IPS DF 4.7 (cell line): ENCODE measurements at regions not wholly inside any gene's neighbourhood (a gene's known extent, or its start where the extent isn't known, plus 50 kb on each side); places are given as distances from the start of the nearest gene placed in this dataset.

Experiments
- DNase-seq: peaks from one replicate; pipeline ENCODE4 v3.0.0-alpha.2; 2013; ENCODE audit warnings: low spot score; ENCODE audit errors: extremely low read depth

DNA sequence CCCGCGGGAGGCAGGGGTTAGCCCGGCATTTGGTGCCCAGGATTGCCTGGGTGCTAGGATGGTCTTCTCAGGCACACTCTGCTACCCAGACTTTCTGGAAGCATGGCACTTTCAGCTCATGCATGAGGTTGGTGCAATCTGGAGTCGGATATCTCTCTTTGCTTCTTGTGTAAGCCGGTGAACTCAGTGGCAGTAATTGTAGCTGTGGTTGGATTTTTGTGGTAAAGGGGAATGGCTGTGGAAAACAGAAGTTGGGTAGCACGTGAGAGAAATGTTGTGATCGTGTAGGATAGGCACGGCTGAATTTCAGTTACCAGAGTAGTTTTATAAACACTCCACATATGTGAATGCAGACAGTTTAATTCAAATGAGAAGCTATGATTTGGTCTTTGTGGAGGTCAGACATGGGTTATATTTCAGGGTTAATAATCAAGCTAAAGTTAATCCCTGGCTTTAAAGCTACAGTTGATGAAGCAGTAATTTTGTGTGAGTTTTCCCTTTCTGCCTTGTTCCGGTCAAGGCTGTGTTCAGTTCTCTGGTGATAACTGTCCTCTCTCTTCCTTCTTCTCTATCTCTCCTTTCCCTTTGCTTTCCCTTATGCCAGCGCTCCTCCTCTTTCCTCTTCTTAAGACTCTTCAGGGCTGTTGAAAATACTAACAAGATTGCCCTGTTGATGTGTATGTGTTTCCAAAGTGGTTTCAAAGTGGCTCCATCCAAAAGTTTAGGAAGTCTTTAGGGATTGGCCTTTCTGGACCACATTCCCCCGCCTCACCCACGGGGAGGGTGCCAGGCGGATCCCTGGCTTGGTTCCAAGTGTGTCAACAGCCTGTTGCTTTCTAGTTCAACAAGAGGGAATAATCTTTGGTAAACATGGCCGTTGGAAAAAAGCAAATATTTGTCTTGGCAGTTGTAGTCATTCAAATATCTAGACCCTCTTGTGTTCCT, 404.6 kb upstream of the C2CD4B start:
- no peak for DNase-seq

DNA sequence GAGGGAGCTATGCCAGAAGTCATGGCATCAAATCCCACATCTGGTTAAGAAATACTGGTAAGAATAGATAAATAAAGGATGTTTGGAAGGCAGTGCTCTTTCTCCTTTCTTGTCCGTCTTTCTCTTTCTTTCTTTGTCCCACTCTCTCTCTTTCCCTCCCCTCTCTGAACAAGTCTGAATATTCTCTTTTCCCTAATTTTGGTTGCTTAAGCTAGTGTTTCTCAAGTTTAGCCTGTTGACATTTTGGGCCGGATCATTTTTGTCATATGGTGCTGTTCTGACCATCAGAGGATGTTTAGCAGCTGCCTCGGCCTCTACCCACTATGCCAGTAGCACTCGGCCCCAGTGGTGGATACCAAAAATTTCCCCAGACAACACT, 405.3 kb upstream of the C2CD4B start:
- no peak for DNase-seq

DNA sequence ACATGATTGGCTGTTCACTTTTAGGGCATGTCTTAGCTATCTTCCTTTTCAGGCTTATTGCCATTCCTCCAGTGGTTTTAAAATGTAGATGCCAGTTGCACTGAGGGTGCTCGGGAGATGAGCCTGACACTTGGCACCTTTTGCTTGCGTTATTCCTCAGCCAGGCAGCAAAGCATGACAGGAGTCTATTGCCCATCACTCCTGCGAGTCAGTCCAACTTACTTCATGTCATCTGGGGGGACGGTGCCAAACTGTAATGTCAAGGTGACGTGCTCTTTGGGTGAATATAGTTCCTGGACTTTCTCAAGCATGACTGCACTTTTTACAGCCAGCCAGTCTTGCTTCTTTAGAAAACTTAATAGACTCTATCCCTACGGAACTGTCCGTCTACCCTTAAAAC, 406.0 kb upstream of the C2CD4B start:
- no peak for DNase-seq

DNA sequence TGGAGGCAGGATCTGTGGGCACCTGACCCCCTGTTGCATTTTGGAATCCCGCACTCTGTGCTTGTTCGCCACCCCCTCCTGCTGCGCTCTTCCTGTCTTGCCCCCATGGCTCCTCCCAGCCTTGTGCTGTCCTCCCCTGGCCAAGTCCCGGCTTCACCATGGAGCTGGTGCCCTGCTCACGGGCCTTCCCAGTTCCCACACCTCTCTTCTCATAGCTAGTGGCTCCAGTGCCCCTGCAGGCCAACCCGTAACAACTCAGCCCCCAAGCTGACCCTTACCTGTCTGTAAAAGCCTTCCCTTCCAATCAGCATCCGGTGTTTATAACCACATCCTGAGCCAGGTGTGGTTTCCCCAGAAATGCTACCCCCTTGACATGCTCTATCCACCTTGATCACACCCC, 407.7 kb upstream of the C2CD4B start:
- DNase-seq = peak; percentile 22

DNA sequence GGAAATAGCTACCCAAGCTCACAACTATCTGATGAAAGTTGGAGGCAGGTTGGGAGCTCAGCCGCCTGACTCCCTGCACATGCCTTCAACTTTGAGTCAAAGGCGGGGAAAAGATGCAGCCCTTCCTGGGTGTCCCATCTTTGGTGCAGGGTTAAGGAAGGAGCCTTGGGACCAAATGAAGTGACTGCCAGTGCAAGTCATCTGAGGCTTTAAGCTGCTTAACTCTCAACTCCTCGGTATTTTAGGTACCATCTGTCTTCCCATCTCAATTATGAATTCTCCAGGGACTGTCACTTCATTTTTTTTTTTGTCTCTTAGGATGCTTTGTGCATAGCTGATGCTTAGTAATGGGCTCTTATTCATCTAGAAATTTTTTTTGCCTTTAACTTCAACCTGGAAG, 408.8 kb upstream of the C2CD4B start:
- no peak for DNase-seq

DNA sequence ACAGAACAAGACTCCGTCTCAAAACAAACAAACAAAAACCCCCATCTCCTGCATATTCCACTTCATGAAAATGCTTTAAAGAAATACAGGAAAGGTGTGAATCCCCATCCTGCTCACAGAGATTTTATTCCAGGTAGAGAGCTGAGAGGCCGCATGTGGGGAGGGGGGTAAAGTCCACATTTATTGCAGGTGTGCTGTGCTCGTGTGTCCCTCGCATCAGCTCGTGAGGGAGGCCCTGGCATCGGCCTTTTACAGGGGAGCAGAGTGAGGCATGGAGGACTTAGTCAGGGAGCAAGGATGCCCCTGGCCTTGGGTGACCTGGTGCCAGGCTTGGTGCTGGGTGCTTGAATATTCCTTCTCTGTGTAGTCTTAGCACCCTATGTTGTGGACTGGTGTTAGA, 413.5 kb upstream of the C2CD4B start:
- DNase-seq = no peak

DNA sequence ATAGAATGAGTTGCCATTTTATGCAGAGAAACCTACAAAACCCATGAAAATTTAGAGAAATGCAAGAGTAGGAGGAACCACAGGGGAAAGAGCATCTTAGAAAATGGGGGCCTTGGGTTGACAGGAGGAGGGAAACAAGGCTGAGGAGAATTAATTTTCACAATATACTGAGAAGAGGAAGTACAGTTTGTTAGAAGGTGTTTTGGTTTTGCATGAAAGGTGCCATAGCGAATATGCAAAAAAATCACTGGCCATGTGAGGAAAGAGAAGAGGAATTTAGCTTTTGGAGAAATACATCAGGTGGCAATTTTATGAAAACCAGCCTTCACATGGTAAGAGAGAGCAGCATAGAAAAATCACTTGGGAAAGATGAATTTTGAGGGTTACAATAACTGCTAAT, 413.9 kb upstream of the C2CD4B start:
- no peak for DNase-seq

DNA sequence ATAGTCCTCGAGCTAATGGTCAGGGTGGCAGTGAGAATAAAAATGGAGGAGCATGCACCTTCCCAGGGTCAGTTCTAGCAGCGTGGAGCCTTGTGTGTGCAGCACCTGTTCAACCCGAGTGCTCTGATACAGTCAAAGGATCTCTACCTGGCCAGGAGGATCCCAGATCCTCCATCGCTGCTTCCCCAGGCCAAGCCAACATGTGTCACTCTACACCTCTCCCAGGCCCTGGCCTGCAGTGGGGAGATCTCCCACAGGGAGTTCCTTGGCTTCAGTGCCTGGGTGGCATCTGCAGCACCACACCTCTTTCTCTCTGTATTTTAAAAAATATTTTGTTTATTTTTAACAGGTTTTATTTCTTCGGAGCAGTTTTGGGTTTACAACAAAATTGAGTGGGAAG, 414.8 kb upstream of the C2CD4B start:
- no peak for DNase-seq

DNA sequence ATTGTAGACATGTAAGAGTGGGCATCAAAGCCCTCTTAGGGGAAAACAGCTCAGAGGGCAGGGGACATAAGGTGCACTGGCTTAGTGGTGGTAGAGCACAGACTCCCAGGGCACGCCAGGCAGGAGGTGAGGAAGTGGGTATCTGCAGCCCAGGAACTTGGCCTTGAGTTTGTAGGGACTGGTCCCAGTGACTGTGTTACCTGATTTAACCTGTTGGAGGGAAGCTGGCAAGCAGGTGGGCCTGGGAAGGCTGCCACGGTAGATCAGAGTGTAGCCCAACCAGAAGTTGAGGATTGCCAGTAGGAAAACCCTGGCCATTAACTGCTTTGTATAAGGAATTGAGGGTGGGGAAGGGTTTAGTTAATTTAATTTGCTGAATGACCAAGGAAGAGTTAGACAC, 417.5 kb upstream of the C2CD4B start:
- no peak for DNase-seq

DNA sequence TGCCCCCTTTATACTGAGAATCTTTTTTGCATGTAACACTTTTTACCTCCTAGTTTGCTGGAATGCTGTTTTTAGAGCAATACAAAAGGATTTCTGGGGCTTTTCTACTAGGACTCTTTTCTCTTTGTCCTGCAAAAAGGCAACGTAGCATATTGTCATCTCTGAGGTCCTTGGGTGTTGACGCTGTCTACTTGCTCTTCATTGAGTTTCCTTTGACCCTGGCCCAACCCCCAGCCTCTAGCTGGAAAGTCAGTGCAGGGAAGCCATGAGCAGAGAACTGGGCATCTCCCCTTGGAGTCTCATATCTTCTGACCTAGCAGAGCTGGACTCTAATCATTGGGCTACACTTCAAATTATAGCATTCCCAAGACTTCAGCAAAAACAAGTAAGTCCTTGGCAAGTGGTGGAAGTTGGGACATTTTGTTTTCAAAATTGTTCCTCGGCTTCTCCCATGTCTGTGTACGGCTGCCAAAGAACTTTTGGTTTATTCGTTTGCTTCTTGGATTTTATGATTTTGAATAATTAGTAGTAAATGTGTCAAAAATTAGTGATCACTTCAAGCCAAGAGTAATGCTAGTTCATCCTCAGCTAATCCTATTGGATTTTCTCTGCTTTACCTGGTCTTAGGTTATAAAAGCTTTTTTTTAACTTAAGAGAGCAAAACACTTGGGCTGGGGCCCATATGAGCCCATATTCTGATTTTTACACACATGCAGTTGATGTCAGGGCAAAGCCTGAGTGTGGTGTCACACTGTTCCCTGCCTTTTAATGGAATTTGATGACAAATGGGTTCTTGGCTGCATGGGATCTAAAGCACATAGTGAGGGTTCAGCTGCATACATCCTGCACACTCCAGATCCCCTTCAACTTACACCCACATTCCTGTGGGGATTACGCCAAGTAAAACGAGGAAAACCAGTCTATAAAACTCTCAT, 419.5 kb upstream of the C2CD4B start:
- DNase-seq = no peak

DNA sequence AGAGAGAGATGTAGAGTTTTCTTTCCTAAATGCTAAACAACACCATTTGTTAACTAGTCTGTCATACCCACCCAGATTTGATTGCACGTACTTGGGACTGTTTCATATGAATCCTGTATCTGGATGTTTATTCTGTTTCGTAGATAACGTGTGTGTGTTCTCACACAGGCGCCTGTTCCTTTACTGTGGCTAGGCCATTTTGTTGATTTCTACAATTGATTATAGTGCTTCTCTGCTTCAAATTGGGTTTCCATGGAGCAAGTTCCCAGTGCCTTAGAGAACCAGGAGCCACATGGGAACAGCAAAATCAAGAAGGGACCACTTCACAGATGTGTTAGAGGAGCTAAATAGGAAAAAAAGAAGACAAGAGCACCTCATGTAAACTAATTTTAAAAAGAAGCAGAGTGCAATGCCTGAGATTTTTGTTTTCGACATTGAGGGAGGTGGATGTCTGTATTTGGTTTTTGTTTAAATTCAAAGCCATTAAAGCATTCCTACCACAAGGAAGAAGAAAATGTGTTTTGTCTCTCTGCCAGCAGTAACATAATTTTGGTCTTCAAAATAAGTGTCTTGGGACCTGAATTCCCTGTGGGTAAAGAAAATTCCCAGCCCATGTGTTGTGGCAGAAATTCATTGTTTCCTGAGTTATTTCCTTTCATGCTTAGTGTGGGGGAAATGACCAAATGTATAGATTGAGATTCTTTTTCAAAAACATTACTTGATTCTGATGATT, 424.0 kb upstream of the C2CD4B start:
- DNase-seq = no peak

DNA sequence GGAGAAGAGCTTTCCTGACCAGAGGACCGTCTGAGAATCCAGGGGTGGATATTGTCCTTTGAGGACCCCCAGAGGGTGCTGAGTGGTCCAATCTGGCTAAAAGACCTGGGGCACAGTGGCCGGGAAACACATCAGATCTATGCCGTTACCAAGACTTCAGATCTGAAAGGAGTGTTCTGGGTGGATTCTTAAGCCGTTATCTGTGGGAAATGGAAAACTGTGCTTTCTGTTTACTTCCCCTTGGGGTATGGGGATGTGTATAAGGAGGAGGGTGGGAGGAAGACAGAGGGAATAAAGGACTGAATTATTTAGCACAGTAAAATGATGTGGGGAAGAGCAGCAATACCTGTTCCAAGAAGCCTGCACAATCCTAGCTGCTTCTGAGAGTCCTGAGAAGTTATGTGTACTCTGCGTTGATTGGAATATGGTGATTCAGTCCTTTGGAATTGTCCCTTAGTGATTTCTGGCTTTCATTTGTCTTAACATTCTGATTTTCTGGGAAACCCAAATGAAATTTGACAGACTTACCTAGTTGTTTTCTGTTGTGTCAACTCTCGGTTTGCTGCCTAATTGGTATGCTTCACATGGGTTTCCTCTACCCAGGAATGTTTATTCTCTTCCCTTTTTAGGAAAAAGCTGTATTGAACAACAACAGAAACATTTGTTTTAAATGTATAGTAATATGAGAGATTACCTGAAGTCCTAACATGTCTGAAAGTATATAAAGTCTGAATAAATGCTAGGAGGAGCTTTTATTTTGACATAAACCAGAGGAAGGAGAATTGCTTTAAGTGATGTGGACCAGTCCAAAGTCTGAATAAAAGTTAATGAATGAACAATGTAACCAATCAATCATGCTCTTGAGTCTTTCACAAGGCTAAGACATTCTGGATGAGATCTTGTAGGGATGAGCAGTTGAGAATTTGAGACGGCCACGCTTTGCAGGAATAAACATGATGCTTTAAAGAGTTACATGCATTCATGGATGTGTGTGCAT, 427.1 kb upstream of the C2CD4B start:
- no peak for DNase-seq

DNA sequence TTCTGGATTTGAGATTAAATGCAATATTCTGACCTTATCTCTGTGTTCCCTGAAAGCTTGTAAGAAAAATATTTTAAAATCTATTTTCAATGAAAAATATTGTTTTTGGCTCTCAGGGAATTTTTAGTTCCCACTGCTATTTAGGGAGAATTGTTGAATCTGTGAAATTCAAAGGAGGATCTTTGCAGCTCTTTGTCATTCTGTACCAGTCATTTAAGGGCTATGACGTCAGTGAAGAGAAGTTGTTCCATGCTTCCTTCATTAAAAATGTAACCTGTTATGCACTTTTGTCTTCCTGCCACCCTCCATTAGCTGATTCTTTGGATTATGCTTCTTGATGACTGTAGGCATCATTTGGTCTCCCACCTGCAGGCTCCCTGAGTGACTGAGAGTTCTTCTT, 427.8 kb upstream of the C2CD4B start:
- no peak for DNase-seq

DNA sequence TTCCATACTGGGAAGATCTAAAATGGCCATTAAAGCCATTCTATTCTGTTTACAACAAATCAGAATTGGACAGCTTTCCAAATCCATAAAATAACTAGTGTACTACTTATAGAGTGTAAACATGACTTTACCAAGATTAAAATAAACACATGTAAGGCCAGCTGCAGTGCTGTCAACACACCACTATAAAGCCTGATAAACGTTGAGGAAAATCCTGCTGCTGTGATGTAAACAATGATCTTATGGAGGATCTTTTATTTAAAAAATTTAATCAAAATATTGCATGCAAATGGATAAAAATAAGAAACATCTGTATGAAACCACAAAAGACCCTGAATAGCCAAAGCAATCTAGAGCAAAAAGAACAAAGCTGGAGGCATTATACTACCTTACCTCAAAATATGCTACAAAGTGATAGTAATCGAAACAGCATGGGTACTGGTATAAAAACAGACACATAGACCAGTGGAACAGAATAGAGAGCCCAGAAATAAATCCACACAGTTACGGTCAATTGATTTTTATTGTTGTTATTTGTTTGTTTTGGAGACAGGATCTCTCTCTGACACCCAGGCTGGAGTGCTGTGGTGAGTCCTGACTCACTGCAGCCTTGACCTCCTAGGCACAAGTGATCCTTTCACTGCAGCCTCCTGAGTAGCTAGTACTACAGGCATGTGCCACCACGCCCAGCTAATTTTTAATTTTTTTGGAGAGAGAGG, 428.8 kb upstream of the C2CD4B start:
- no peak for DNase-seq

DNA sequence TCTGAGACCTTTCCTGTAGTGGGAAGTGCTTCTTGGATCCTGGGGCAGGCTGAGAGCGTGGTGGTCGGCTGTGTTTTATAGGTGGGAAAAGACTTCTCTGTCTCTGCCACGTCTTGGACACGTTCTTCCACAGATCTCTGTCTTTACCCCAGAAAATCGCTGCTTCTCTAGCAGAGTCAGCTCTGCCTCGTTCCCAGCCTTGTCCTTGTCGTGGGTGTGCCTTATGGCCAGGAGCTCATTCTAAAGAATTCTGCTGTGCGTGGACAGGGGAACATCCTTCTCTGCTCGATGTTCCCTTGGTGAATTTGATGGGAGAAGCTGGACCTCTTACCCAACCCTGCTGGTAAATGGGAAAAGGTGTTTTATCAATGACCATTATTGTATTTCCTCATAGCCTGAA, 433.1 kb upstream of the C2CD4B start:
- DNase-seq = no peak

DNA sequence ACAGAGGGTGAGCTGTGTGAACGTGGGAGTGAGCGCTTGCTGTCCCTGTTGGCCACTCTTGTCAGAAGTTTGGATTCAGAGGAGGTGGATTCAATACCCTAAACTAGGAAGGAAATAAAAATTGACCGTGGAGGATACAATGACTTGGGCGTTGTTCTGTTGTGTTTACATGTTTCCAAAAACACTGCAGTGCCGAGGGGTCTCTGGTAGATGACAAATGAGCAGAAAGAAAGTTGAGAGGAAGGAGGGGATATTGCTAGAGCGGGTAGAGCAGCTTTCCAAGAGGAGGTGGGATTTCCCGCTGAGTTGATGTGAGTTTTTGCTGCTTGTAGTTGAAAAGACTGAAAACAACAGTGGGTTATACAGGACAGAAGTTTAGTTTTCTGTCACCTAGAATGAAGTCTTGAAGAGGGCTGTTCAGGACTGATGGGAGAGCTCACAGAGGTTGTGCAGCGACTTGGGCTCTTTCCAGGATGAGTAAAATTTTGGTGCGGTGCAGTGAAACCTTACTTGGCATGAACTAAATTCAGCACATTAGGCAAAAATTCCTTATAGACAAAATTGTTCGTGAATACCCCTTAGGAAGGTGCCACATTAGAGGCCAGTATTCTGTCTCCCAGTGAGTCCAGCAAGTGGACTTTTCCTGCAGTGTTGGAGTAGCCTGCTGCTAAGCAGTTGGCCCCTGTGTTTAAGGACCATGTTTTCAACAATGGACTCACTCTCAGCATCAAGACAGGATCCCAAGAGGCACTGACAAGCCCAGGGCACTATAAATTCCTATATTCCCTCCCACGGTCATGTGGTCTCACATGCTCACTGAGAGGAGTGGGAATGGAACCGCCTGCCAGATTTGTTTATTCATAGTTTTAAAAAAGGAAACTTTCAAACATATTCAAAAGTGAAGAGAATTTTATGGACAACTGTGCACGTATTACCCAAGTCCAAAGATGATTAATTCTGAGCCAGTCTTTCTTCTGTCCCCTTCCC, 435.0 kb upstream of the C2CD4B start:
- no peak for DNase-seq

DNA sequence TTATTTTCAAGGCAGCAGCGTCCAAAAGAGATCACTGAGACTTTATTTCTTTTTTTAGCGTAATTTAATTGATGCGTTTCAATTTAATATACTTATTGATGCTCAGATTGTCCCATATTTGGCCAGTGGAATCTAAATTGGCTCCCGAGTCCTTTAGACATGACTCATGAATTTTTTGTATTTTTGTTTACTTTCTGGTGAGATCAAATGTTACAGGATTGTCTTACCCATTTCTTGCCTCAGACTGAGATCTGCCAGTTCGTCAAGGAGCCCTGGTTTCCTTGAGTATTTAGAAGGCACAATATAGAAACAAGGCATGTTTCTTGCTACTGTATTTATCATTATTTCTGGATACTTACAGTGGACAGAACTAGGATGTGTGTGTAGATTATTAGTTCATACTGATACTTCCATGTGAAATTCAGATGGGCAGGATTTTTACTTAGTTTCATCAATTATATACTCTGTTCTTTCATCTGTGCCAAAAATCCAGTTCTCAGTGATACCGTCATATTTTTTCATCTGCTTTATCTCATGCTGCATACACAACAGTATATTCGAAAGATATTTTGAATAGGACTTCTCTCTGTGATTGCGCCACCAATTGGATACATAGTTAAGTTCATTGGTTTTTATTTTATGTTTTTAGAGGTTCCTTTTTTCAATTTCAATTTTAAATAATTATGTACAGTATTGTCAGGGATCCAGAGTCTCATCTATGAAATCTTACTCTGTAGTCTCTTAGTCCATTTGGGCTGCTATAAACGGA, 436.9 kb upstream of the C2CD4B start:
- DNase-seq = no peak

DNA sequence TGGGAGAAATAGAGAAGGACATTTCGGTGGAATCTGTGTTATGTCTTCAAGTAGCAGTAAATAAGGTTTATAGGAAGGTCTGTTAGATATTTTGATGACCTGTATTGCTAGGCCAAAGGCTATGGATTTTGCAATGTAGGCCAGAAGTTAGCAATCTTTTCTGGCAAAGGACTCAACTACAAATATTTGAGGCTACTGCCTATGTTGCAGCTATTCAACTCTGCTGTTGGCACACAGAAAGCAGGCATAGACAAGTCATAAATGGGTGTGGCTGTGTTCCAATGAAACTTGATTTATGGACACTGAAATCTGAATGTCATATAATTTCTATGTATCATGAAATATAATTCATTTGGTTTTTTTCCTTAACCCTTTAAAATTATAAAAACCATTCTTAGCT, 438.7 kb upstream of the C2CD4B start:
- no peak for DNase-seq
